B cell (primary cell): ENCODE measurements at regions not wholly inside any gene's neighbourhood (a gene's known extent, or its start where the extent isn't known, plus 50 kb on each side); places are given as distances from the start of the nearest gene placed in this dataset.

Source experiments
- ATAC-seq: fragments of 200-7000 bp; cut with Tn5 transposase; one replicate; pipeline ENCODE4 v1.10.0; 2021; ENCODE audit warnings: low read depth, mild to moderate bottlenecking, moderate number of reproducible peaks, moderate library complexity
- CTCF ChIA-PET: fragments of 350-600 bp; sonication (Branson Sonifier 250); formaldehyde crosslinking; loops from one replicate; lab custom pipeline; 2021; ENCODE audit warnings: antibody characterized with exemption, inconsistent platforms; lab: Charles Lee
- POLR2A ChIA-PET: fragments of 350-600 bp; sonication (Branson Sonifier 250); formaldehyde crosslinking; loops from one replicate; lab custom pipeline; 2021; ENCODE audit warnings: antibody characterized with exemption; lab: Charles Lee
- DNase-seq: peaks from one replicate; pipeline ENCODE4 v3.0.0; 2013
- H2AFZ ChIP-seq: 2 replicates; pipeline ENCODE4 v1.6.1; 2012; ENCODE audit warnings: mild to moderate bottlenecking, low read depth, low read length; ENCODE audit not compliant: insufficient read depth, poor library complexity, severe bottlenecking
- H3K27ac ChIP-seq, 2 donors: 1 replicate in 1 of 2; 2 replicates in 1 of 2; pipeline ENCODE4 v1.5.1; 2012 to 2013; ENCODE audit warnings: low read length in 2 of 2, mild to moderate bottlenecking in 2 of 2, moderate library complexity in 1 of 2
- H3K27me3 ChIP-seq, 4 experiments: fragments of 200-600 bp in 1 of 4; sonication (generic) in 1 of 4; replicated peaks in 1 of 4; 1 replicate in 2 of 4; 2 replicates in 2 of 4; pipeline versions ENCODE4 v1.6.1 to v1.7.0; 2013 to 2016; ENCODE audit warnings: low read length in 3 of 4, mild to moderate bottlenecking in 2 of 4, mixed read lengths in 1 of 4, moderate library complexity in 1 of 4; ENCODE audit not compliant: insufficient read depth in 4 of 4, control insufficient read depth in 3 of 4; ENCODE audit errors: control extremely low read depth in 1 of 4
- H3K36me3 ChIP-seq, 2 experiments: replicated peaks in 1 of 2; 1 replicate in 1 of 2; 2 replicates in 1 of 2; pipeline versions ENCODE4 v1.6.1 to v1.7.1; 2013; ENCODE audit warnings: low read length in 1 of 2; ENCODE audit not compliant: insufficient read depth in 2 of 2, control insufficient read depth in 1 of 2; ENCODE audit errors: control extremely low read depth in 1 of 2, extremely low read depth in 1 of 2
- H3K4me1 ChIP-seq, 2 donors: fragments of 200-600 bp in 1 of 2; sonication (generic) in 1 of 2; 1 replicate in 1 of 2; 2 replicates in 1 of 2; pipeline versions ENCODE4 v1.5.1 to v1.6.1; 2013 to 2017; ENCODE audit warnings: low read length in 2 of 2; ENCODE audit not compliant: control insufficient read depth in 2 of 2, insufficient read depth in 2 of 2
- H3K4me2 ChIP-seq: replicated peaks from 2 replicates; pipeline ENCODE3; 2012; ENCODE audit warnings: mild to moderate bottlenecking, low read depth, low read length; ENCODE audit not compliant: poor library complexity, severe bottlenecking
- H3K4me3 ChIP-seq, 5 experiments: fragments of 200-600 bp in 1 of 5; sonication (generic) in 1 of 5; 1 replicate in 3 of 5; 2 replicates in 2 of 5; pipeline versions ENCODE4 v1.5.1 to v1.7.0; 2011 to 2016; ENCODE audit warnings: low read length in 4 of 5, mild to moderate bottlenecking in 4 of 5, low read depth in 2 of 5, control low read depth in 1 of 5, moderate library complexity in 1 of 5; ENCODE audit not compliant: insufficient read depth in 1 of 5; ENCODE audit errors: control extremely low read depth in 1 of 5, extremely low read depth in 1 of 5
- H3K79me2 ChIP-seq: fragments of 200-600 bp; sonication (generic); one replicate; pipeline ENCODE4 v1.6.0; 2016; ENCODE audit warnings: low read length; ENCODE audit not compliant: control insufficient read depth, insufficient read depth
- H3K9ac ChIP-seq: fragments of 200-600 bp; sonication (generic); 2 replicates; pipeline ENCODE4 v1.6.1; 2017; ENCODE audit warnings: mild to moderate bottlenecking, low read length, moderate library complexity
- H3K9me3 ChIP-seq, 3 donors: one replicate each; pipeline versions ENCODE4 v1.6.1 to v1.7.1; 2013; ENCODE audit warnings: low read length in 2 of 3; ENCODE audit not compliant: control insufficient read depth in 2 of 3, insufficient read depth in 1 of 3; ENCODE audit errors: control extremely low read depth in 1 of 3
- H4K20me1 ChIP-seq: 2 replicates; pipeline ENCODE4 v1.6.0; 2012; ENCODE audit warnings: mild to moderate bottlenecking, low read length; ENCODE audit not compliant: insufficient read depth, control insufficient read depth, poor library complexity, severe bottlenecking
- H3K27ac Mint-ChIP-seq: one replicate; pipeline ENCODE4 v1.8.0; 2021; ENCODE audit warnings: mixed read lengths
- H3K27me3 Mint-ChIP-seq: one replicate; pipeline ENCODE4 v1.8.0; 2021; ENCODE audit warnings: mixed read lengths
- H3K4me1 Mint-ChIP-seq: one replicate; pipeline ENCODE4 v1.8.0; 2021; ENCODE audit warnings: mixed read lengths
- H3K4me3 Mint-ChIP-seq: one replicate; pipeline ENCODE4 v1.8.0; 2021; ENCODE audit warnings: mixed read lengths
- H3K9me3 Mint-ChIP-seq: one replicate; pipeline ENCODE4 v1.8.0; 2022; ENCODE audit warnings: mixed read lengths; ENCODE audit not compliant: insufficient read depth
- EZH2 ChIP-seq: IDR thresholded peaks from 2 replicates; pipeline ENCODE4 v1.6.1; 2012; ENCODE audit warnings: borderline replicate concordance, low read depth, mild to moderate bottlenecking, moderate library complexity, low read length; ENCODE audit not compliant: insufficient read depth, poor library complexity, severe bottlenecking
- WGBS: methylation state at CpG from one replicate; pipeline ENCODE4 v1.1.5; 2013; ENCODE audit warnings: missing lambda C conversion rate; ENCODE audit not compliant: insufficient coverage; 5-methylcytosine and 5-hydroxymethylcytosine counted together
- intact Hi-C: fragments of 100-400 bp; cut with micrococcal nuclease; formaldehyde crosslinking; loops from one replicate; pipeline ENCODE4 v1.10.0; 2022
- TF ChIP-seq, protein P1 (sequence below): fragments of 200-600 bp; IDR thresholded peaks from one replicate; pipeline ENCODE4 v1.8.0; 2022; ENCODE audit warnings: antibody characterized with exemption, mild to moderate bottlenecking

- H3K4me3 Mint-ChIP-seq = no peak overlapping the region
- ATAC-seq = no peak
- intact Hi-C loops = no loop called here
- no peak overlapping the region for H3K4me2 ChIP-seq
- H3K36me3 ChIP-seq = no peaks in the 10 kb centered on the region
- no peaks in the 10 kb centered on the region for H3K4me1 ChIP-seq
- peaks cover 3% of the 10 kb centered on the region for H3K9me3 Mint-ChIP-seq
- H3K9me3 ChIP-seq = peaks cover 4 to 21% (median 5%) of the 10 kb centered on the region in 3 donors
- H3K27me3 ChIP-seq = peaks cover 0 to 7% (median 0%) of the 10 kb centered on the region in 4 experiments
- no peak overlapping the region for H3K27ac Mint-ChIP-seq
- H3K27me3 Mint-ChIP-seq = peaks cover 15% of the 10 kb centered on the region
- no peaks in the 10 kb centered on the region for H3K79me2 ChIP-seq
- H3K27ac ChIP-seq = no peak overlapping the region
- no peak overlapping the region for H3K9ac ChIP-seq
- no peaks in the 10 kb centered on the region for H4K20me1 ChIP-seq
- CTCF ChIA-PET = no interaction called here
- H3K4me1 Mint-ChIP-seq = no peaks in the 10 kb centered on the region
- TF ChIP-seq, protein P1, sequence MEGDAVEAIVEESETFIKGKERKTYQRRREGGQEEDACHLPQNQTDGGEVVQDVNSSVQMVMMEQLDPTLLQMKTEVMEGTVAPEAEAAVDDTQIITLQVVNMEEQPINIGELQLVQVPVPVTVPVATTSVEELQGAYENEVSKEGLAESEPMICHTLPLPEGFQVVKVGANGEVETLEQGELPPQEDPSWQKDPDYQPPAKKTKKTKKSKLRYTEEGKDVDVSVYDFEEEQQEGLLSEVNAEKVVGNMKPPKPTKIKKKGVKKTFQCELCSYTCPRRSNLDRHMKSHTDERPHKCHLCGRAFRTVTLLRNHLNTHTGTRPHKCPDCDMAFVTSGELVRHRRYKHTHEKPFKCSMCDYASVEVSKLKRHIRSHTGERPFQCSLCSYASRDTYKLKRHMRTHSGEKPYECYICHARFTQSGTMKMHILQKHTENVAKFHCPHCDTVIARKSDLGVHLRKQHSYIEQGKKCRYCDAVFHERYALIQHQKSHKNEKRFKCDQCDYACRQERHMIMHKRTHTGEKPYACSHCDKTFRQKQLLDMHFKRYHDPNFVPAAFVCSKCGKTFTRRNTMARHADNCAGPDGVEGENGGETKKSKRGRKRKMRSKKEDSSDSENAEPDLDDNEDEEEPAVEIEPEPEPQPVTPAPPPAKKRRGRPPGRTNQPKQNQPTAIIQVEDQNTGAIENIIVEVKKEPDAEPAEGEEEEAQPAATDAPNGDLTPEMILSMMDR = no peak
- TF ChIP-seq EZH2 = no peak
- H2AFZ ChIP-seq = no peak overlapping the region
- H3K4me3 ChIP-seq = no peak overlapping the region
- DNase-seq = no peak
- WGBS = no CpG with 5 or more reads among the region's 1 CpG
- POLR2A ChIA-PET = no interaction called here
Measured at GRCh38 chr13:111025310-111025709, 89.8 kb upstream of the ARHGEF7 start.

- Histone ChIP-seq H3K4me3 (no peak overlapping the region), H3K9ac (no peak overlapping the region), H3K9me3 (peaks cover 5 to 23% (median 14%) of the 10 kb centered on the region in 3 donors), H3K27ac (no peak overlapping the region), H3K36me3 (no peaks in the 10 kb centered on the region), H3K4me1 (no peaks in the 10 kb centered on the region), H2AFZ (no peak overlapping the region), H3K79me2 (no peaks in the 10 kb centered on the region), H3K4me2 (no peak overlapping the region), H4K20me1 (no peaks in the 10 kb centered on the region), H3K27me3 (peaks cover 0 to 7% (median 0%) of the 10 kb centered on the region in 4 experiments)
- peaks cover 3% of the 10 kb centered on the region for H3K9me3 Mint-ChIP-seq
- ChIA-PET POLR2A (no interaction called here), CTCF (no interaction called here)
- ATAC-seq (no peak), DNase-seq (no peak)
- H3K27me3 Mint-ChIP-seq = peaks cover 9% of the 10 kb centered on the region
- H3K27ac Mint-ChIP-seq = no peak overlapping the region
- intact Hi-C loops = no loop called here
- 93% methylated on average over 3 of the region's 6 CpGs for WGBS
- no peaks in the 10 kb centered on the region for H3K4me1 Mint-ChIP-seq
- H3K4me3 Mint-ChIP-seq = no peak overlapping the region
- TF ChIP-seq, protein P1 = no peak
- no peak for TF ChIP-seq EZH2
Measured at GRCh38 chr13:111022886-111023285, 92.2 kb upstream of the ARHGEF7 start.
